M059J (cell line): ENCODE measurements at regions not wholly inside any gene's neighbourhood (a gene's known extent, or its start where the extent isn't known, plus 50 kb on each side); places are given as distances from the start of the nearest gene placed in this dataset.
"Not testable (repeated sequence)": the region's sequence is repeated elsewhere in the genome, so short reads cannot be mapped to it uniquely, and the experiment has no call there.

ENCODE experiments used
- DNase-seq: peaks from one replicate; pipeline ENCODE4 v3.0.0-alpha.2; 2012; ENCODE audit warnings: low read depth

- no peak for DNase-seq
Measured at GRCh38 chr22:35183917-35184316, 73.4 kb upstream of the HMGXB4 start.

GRCh38 chr22:35186492-35186891, 70.8 kb upstream of the HMGXB4 start:
- DNase-seq, result no peak

- not testable (repeated sequence) for DNase-seq
Measured at GRCh38 chr22:35188930-35189329, 68.4 kb upstream of the HMGXB4 start.

- no peak for DNase-seq
Measured at GRCh38 chr22:35189559-35189958, 67.7 kb upstream of the HMGXB4 start.

GRCh38 chr22:35191412-35191811, 65.9 kb upstream of the HMGXB4 start:
- DNase-seq, result peak; percentile 94

- DNase-seq, result peak; percentile 67
Measured at GRCh38 chr22:35192129-35192918, 65.0 kb upstream of the HMGXB4 start.

- no peak for DNase-seq
Measured at GRCh38 chr22:35195226-35195625, 62.1 kb upstream of the HMGXB4 start.

- no peak for DNase-seq
Measured at GRCh38 chr22:35195821-35196220, 61.5 kb upstream of the HMGXB4 start.

GRCh38 chr22:35197071-35197470, 60.2 kb upstream of the HMGXB4 start:
- no peak for DNase-seq

GRCh38 chr22:35197886-35198285, 59.4 kb upstream of the HMGXB4 start:
- DNase-seq, result no peak

GRCh38 chr22:35198738-35199137, 58.6 kb upstream of the HMGXB4 start:
- DNase-seq, result no peak

GRCh38 chr22:35202376-35202775, 54.9 kb upstream of the HMGXB4 start:
- DNase-seq, result peak; percentile 16

- no peak for DNase-seq
Measured at GRCh38 chr22:35203583-35203982, 53.7 kb upstream of the HMGXB4 start.

- DNase-seq, result no peak
Measured at GRCh38 chr22:35204807-35205775, 52.2 kb upstream of the HMGXB4 start.

GRCh38 chr22:35205961-35206360, 51.3 kb upstream of the HMGXB4 start:
- peak; percentile 71 for DNase-seq

GRCh38 chr22:35206889-35207288, 50.4 kb upstream of the HMGXB4 start:
- no peak for DNase-seq
